HUES64 (cell line): ENCODE measurements at regions not wholly inside any gene's neighbourhood (a gene's known extent, or its start where the extent isn't known, plus 50 kb on each side); places are given as distances from the start of the nearest gene placed in this dataset.

Experiments used
- H3K27ac ChIP-seq: 2 replicates; pipeline ENCODE4 v1.7.0; 2013; ENCODE audit warnings: low read depth, low read length, inconsistent platforms
- H3K27me3 ChIP-seq: 2 replicates; pipeline ENCODE4 v1.6.1; 2013; ENCODE audit warnings: mild to moderate bottlenecking, low read length; ENCODE audit not compliant: insufficient read depth
- H3K36me3 ChIP-seq: 2 replicates; pipeline ENCODE4 v1.6.1; 2013; ENCODE audit warnings: mild to moderate bottlenecking, low read length; ENCODE audit not compliant: insufficient read depth
- H3K4me1 ChIP-seq: 2 replicates; pipeline ENCODE4 v1.6.1; 2013; ENCODE audit warnings: mild to moderate bottlenecking, low read length, moderate library complexity; ENCODE audit not compliant: insufficient read depth
- H3K4me3 ChIP-seq: 2 replicates; pipeline ENCODE4 v1.5.1; 2013; ENCODE audit warnings: mild to moderate bottlenecking, low read length, moderate library complexity
- H3K9ac ChIP-seq: 2 replicates; pipeline ENCODE4 v1.6.1; 2013; ENCODE audit warnings: mild to moderate bottlenecking, low read depth, low read length
- H3K9me3 ChIP-seq: 2 replicates; pipeline ENCODE4 v1.6.1; 2013; ENCODE audit warnings: low read depth, low read length; ENCODE audit not compliant: insufficient read depth
- WGBS: fragments of 150-250, 120-280 bp; methylation state at CpG from one replicate; pipeline ENCODE4 v1.1.7; 2013; ENCODE audit warnings: missing lambda C conversion rate; 5-methylcytosine and 5-hydroxymethylcytosine counted together

- peaks cover 51% of the 10 kb centered on the region for H3K9me3 ChIP-seq
- no peaks in the 10 kb centered on the region for H3K27me3 ChIP-seq
- WGBS: 83% methylated on average over 1 of the region's 1 CpG
- H3K27ac ChIP-seq: no peak overlapping the region
- no peaks in the 10 kb centered on the region for H3K36me3 ChIP-seq
- H3K4me1 ChIP-seq: no peaks in the 10 kb centered on the region
- no peak overlapping the region for H3K9ac ChIP-seq
- no peak overlapping the region for H3K4me3 ChIP-seq
These were observed 680.1 kb downstream of the IGSF11 start for GRCh38 chr3:118354556-118354955.

GRCh38 chr3:118369892-118370491 is 664.7 kb downstream of the IGSF11 start:
- WGBS: 93% methylated on average over 4 of the region's 4 CpGs
- Histone ChIP-seq H3K36me3 (no peaks in the 10 kb centered on the region), H3K27ac (no peak overlapping the region)

GRCh38 chr3:118380576-118380975 is 654.1 kb downstream of the IGSF11 start:
- no peaks in the 10 kb centered on the region for H3K27me3 ChIP-seq
- no peaks in the 10 kb centered on the region for H3K36me3 ChIP-seq
- H3K9me3 ChIP-seq: no peaks in the 10 kb centered on the region
- no peak overlapping the region for H3K27ac ChIP-seq
- H3K4me1 ChIP-seq: no peaks in the 10 kb centered on the region
- no peak overlapping the region for H3K9ac ChIP-seq
- no peak overlapping the region for H3K4me3 ChIP-seq
- 58% methylated on average over 1 of the region's 2 CpGs for WGBS

More at GRCh38 chr3:118369892-118370491, 664.7 kb downstream of the IGSF11 start:
- Histone ChIP-seq H3K9me3 (peaks cover 26% of the 10 kb centered on the region), H3K9ac (no peak overlapping the region), H3K27me3 (no peaks in the 10 kb centered on the region), H3K4me3 (no peak overlapping the region), H3K4me1 (no peaks in the 10 kb centered on the region)

GRCh38 chr3:118396491-118396890 is 638.2 kb downstream of the IGSF11 start:
- H3K36me3 ChIP-seq: no peaks in the 10 kb centered on the region
- H3K9me3 ChIP-seq: no peaks in the 10 kb centered on the region
- no peak overlapping the region for H3K27ac ChIP-seq
- H3K4me3 ChIP-seq: no peak overlapping the region
- H3K27me3 ChIP-seq: no peaks in the 10 kb centered on the region
- WGBS: 75% methylated on average over 1 of the region's 1 CpG
- no peaks in the 10 kb centered on the region for H3K4me1 ChIP-seq
- H3K9ac ChIP-seq: no peak overlapping the region

GRCh38 chr3:118400086-118400485 is 634.6 kb downstream of the IGSF11 start:
- Histone ChIP-seq H3K4me3 (no peak overlapping the region), H3K9ac (no peak overlapping the region), H3K9me3 (no peaks in the 10 kb centered on the region), H3K27me3 (no peaks in the 10 kb centered on the region), H3K4me1 (no peaks in the 10 kb centered on the region), H3K27ac (no peak overlapping the region), H3K36me3 (no peaks in the 10 kb centered on the region)
- 89% methylated on average over 1 of the region's 2 CpGs for WGBS

GRCh38 chr3:118400886-118401285 is 633.8 kb downstream of the IGSF11 start:
- no peaks in the 10 kb centered on the region for H3K9me3 ChIP-seq
- H3K4me3 ChIP-seq: no peak overlapping the region
- no peaks in the 10 kb centered on the region for H3K36me3 ChIP-seq
- H3K27ac ChIP-seq: no peak overlapping the region
- WGBS: 67% methylated on average over 1 of the region's 1 CpG
- H3K27me3 ChIP-seq: no peaks in the 10 kb centered on the region
- no peaks in the 10 kb centered on the region for H3K4me1 ChIP-seq
- no peak overlapping the region for H3K9ac ChIP-seq

GRCh38 chr3:118401887-118402286 is 632.8 kb downstream of the IGSF11 start:
- Histone ChIP-seq H3K4me3 (no peak overlapping the region), H3K9ac (no peak overlapping the region), H3K9me3 (no peaks in the 10 kb centered on the region), H3K27me3 (no peaks in the 10 kb centered on the region), H3K36me3 (no peaks in the 10 kb centered on the region), H3K4me1 (no peaks in the 10 kb centered on the region), H3K27ac (no peak overlapping the region)

GRCh38 chr3:118402971-118403370 is 631.7 kb downstream of the IGSF11 start:
- 97% methylated on average over 1 of the region's 1 CpG for WGBS
- H3K4me3 ChIP-seq: no peak overlapping the region

GRCh38 chr3:118406562-118406961 is 628.1 kb downstream of the IGSF11 start:
- Histone ChIP-seq H3K27me3 (no peaks in the 10 kb centered on the region), H3K27ac (no peak overlapping the region)

More at GRCh38 chr3:118402971-118403370, 631.7 kb downstream of the IGSF11 start:
- Histone ChIP-seq H3K36me3 (no peaks in the 10 kb centered on the region), H3K9ac (no peak overlapping the region), H3K4me1 (no peaks in the 10 kb centered on the region), H3K27me3 (no peaks in the 10 kb centered on the region), H3K9me3 (no peaks in the 10 kb centered on the region), H3K27ac (no peak overlapping the region)

GRCh38 chr3:118408431-118408830 is 626.2 kb downstream of the IGSF11 start:
- H3K9ac ChIP-seq: no peak overlapping the region
- H3K9me3 ChIP-seq: no peaks in the 10 kb centered on the region
- no peaks in the 10 kb centered on the region for H3K4me1 ChIP-seq
- no peaks in the 10 kb centered on the region for H3K27me3 ChIP-seq
- H3K27ac ChIP-seq: no peak overlapping the region
- no peak overlapping the region for H3K4me3 ChIP-seq
- H3K36me3 ChIP-seq: no peaks in the 10 kb centered on the region

More at GRCh38 chr3:118406562-118406961, 628.1 kb downstream of the IGSF11 start:
- Histone ChIP-seq H3K4me1 (no peaks in the 10 kb centered on the region), H3K9me3 (no peaks in the 10 kb centered on the region), H3K36me3 (no peaks in the 10 kb centered on the region), H3K9ac (no peak overlapping the region), H3K4me3 (no peak overlapping the region)
- 100% methylated on average over 1 of the region's 2 CpGs for WGBS

GRCh38 chr3:118412503-118412902 is 622.1 kb downstream of the IGSF11 start:
- 82% methylated on average over 1 of the region's 1 CpG for WGBS
- H3K27ac ChIP-seq: no peak overlapping the region
- H3K9me3 ChIP-seq: peaks cover 2% of the 10 kb centered on the region; the same call in 1 of the 2 replicates
- H3K4me1 ChIP-seq: no peaks in the 10 kb centered on the region
- H3K9ac ChIP-seq: no peak overlapping the region
- H3K27me3 ChIP-seq: no peaks in the 10 kb centered on the region
- H3K4me3 ChIP-seq: no peak overlapping the region
- no peaks in the 10 kb centered on the region for H3K36me3 ChIP-seq

- Histone ChIP-seq H3K4me3 (no peak overlapping the region), H3K9ac (no peak overlapping the region), H3K36me3 (no peaks in the 10 kb centered on the region), H3K27ac (no peak overlapping the region), H3K4me1 (peaks cover 9% of the 10 kb centered on the region), H3K9me3 (no peaks in the 10 kb centered on the region), H3K27me3 (no peaks in the 10 kb centered on the region)
- WGBS: 75% methylated on average over 4 of the region's 4 CpGs
These were observed 609.3 kb downstream of the IGSF11 start for GRCh38 chr3:118425272-118425837.
